ENCODE measurements at regions not wholly inside any gene's neighbourhood (a gene's known extent, or its start where the extent isn't known, plus 50 kb on each side); places are given as distances from the start of the nearest gene placed in this dataset.

DNA sequence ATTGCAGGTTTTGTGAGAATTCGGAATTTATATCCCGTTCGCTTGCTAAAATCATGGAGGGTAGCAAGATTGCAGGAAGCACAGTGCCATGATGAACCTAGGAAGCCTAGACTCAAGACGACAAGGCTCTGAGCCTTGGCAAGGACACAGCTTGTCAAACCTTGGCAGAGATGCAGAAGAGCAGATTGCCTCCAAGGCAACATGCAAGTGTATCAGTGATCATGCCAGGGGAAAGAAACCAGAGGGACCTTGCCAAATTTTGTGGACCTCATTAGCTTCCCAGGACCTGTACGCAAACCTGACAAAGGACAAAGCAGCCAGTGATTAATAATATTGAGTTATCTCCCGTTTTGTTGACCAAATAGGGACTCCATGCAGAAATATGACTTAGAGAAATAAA lies 159.7 kb downstream of the GOLIM4 start:
- CTCF ChIA-PET, result interaction anchor here (0.7 to 1.2 kb wide), 3 partner anchors 8 to 556 kb away, joined by 3 to 4 read pairs (median 4); partner anchors contain the start of gene ZBBX
- TF ChIP-seq, protein P1, sequence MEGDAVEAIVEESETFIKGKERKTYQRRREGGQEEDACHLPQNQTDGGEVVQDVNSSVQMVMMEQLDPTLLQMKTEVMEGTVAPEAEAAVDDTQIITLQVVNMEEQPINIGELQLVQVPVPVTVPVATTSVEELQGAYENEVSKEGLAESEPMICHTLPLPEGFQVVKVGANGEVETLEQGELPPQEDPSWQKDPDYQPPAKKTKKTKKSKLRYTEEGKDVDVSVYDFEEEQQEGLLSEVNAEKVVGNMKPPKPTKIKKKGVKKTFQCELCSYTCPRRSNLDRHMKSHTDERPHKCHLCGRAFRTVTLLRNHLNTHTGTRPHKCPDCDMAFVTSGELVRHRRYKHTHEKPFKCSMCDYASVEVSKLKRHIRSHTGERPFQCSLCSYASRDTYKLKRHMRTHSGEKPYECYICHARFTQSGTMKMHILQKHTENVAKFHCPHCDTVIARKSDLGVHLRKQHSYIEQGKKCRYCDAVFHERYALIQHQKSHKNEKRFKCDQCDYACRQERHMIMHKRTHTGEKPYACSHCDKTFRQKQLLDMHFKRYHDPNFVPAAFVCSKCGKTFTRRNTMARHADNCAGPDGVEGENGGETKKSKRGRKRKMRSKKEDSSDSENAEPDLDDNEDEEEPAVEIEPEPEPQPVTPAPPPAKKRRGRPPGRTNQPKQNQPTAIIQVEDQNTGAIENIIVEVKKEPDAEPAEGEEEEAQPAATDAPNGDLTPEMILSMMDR (IDR thresholded peaks at IDR 0.05; ENCODE audit: control extremely low read depth, extremely low read depth, low read depth, missing control alignments), result no peak
- no peak for DNase-seq (ENCODE audit: extremely low spot score)
- POLR2A ChIA-PET, result no interaction called here

- ChIA-PET POLR2A (no interaction called here), CTCF (interaction anchor here (0.9 kb wide), 2 partner anchors 10 to 12 kb away, joined by 3 read pairs; no protein-coding TSS in a partner anchor)
- TF ChIP-seq, protein P1 (IDR thresholded peaks at IDR 0.05; ENCODE audit: control extremely low read depth, extremely low read depth, low read depth, missing control alignments), result no peak
- DNase-seq (ENCODE audit: extremely low spot score), result no peak
Measured at GRCh38 chr3:167930453-167930852, 165.3 kb downstream of the GOLIM4 start.

GRCh38 chr3:167929968-167930367 lies 165.8 kb downstream of the GOLIM4 start:
- ChIA-PET CTCF (interaction anchor here (0.9 to 1.6 kb wide), 3 partner anchors 11 to 13 kb away, joined by 3 to 6 read pairs (median 3); no protein-coding TSS in a partner anchor), POLR2A (no interaction called here)
- no peak for DNase-seq (ENCODE audit: extremely low spot score)
- TF ChIP-seq, protein P1 (IDR thresholded peaks at IDR 0.05; ENCODE audit: control extremely low read depth, extremely low read depth, low read depth, missing control alignments), result no peak

GRCh38 chr3:167928381-167928780 lies 167.3 kb downstream of the GOLIM4 start:
- ChIA-PET CTCF (interaction anchor here (0.8 to 2.2 kb wide), 5 partner anchors 9 to 548 kb away, joined by 3 to 7 read pairs (median 4); partner anchors contain the start of gene ZBBX), POLR2A (no interaction called here)
- TF ChIP-seq, protein P1 (IDR thresholded peaks at IDR 0.05; ENCODE audit: control extremely low read depth, extremely low read depth, low read depth, missing control alignments), result no peak
- no peak for DNase-seq (ENCODE audit: extremely low spot score)

GRCh38 chr3:167920747-167921146 lies 175.0 kb downstream of the GOLIM4 start:
- ChIA-PET POLR2A (no interaction called here), CTCF (interaction anchor here (2.5 kb wide), 1 partner anchor 7 kb away, joined by 7 read pairs; no protein-coding TSS in a partner anchor)
- DNase-seq (ENCODE audit: extremely low spot score), result no peak
- TF ChIP-seq, protein P1 (IDR thresholded peaks at IDR 0.05; ENCODE audit: control extremely low read depth, extremely low read depth, low read depth, missing control alignments), result no peak

DNA sequence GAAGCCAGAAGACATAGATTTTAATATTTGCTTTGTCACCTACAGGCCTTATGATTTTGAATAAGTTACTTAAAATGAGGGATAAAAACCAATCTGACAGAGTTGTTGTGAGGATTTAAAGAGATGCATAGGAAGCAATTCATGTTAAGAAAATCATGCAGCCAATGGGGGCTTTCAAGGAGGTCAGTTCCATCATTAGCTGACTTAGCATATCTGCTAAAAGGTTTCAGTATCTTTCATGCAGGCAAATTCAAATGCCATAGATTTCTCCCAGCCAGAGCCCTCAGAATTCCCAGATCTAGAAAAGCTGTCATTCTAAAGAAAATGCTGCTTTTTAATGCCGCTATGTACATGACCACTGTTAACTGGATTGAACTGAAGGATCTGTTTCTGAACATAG lies 176.1 kb downstream of the GOLIM4 start:
- TF ChIP-seq, protein P1 (IDR thresholded peaks at IDR 0.05; ENCODE audit: control extremely low read depth, extremely low read depth, low read depth, missing control alignments), result no peak
- no peak for DNase-seq (ENCODE audit: extremely low spot score)
- ChIA-PET POLR2A (no interaction called here), CTCF (interaction anchor here (1.0 to 2.5 kb wide), 2 partner anchors 9 to 20 kb away, joined by 3 to 7 read pairs; no protein-coding TSS in a partner anchor)

Data from GM10248 (cell line).